CD4-positive, alpha-beta memory T cell (primary cell): ENCODE measurements at regions not wholly inside any gene's neighbourhood (a gene's known extent, or its start where the extent isn't known, plus 50 kb on each side); places are given as distances from the start of the nearest gene placed in this dataset.
A peak's percentile ranks its signal among the peaks of the same experiment; 100 is the strongest.
"Not testable (repeated sequence)": the region's sequence is repeated elsewhere in the genome, so short reads cannot be mapped to it uniquely, and the experiment has no call there.

Experiments
- CTCF ChIA-PET: fragments of 350-600 bp; sonication (Branson Sonifier 250); formaldehyde crosslinking; loops from one replicate; lab custom pipeline; 2021; ENCODE audit warnings: inconsistent platforms; ENCODE audit not compliant: partially characterized antibody; lab: Charles Lee
- POLR2A ChIA-PET: fragments of 350-600 bp; sonication (Branson Sonifier 250); formaldehyde crosslinking; loops from one replicate; lab custom pipeline; 2021; ENCODE audit not compliant: partially characterized antibody; lab: Charles Lee
- DNase-seq, 5 donors: peaks; one replicate each; pipeline versions ENCODE4 v3.0.0 to v3.0.0-alpha.2; 2020 to 2022; ENCODE audit warnings: mixed read lengths in 1 of 5
- H3K27ac ChIP-seq: one replicate; pipeline ENCODE4 v1.7.0; 2013; ENCODE audit warnings: low read depth, low read length
- H3K27me3 ChIP-seq: 2 replicates; pipeline ENCODE4 v1.7.0; 2013; ENCODE audit warnings: mild to moderate bottlenecking, low read length, moderate library complexity; ENCODE audit not compliant: insufficient read depth
- H3K36me3 ChIP-seq: 2 replicates; pipeline ENCODE4 v1.7.0; 2013; ENCODE audit warnings: mild to moderate bottlenecking, low read length, moderate library complexity; ENCODE audit not compliant: insufficient read depth
- H3K4me1 ChIP-seq: 2 replicates; pipeline ENCODE4 v1.7.0; 2013; ENCODE audit warnings: mild to moderate bottlenecking, low read length, moderate library complexity; ENCODE audit not compliant: insufficient read depth
- H3K4me3 ChIP-seq, 2 donors: one replicate each; pipeline ENCODE4 v1.7.0; 2013; ENCODE audit warnings: low read length in 2 of 2, mild to moderate bottlenecking in 1 of 2
- H3K9me3 ChIP-seq, 2 donors: one replicate each; pipeline ENCODE4 v1.7.0; 2013; ENCODE audit warnings: low read length in 2 of 2, control low read depth in 1 of 2; ENCODE audit not compliant: control insufficient read depth in 1 of 2
- H3K27ac Mint-ChIP-seq, 7 donors: one replicate each; pipeline ENCODE4 v1.8.0; 2020 to 2021; ENCODE audit warnings: mixed read lengths in 7 of 7, mild to moderate bottlenecking in 6 of 7, inconsistent platforms in 3 of 7, moderate library complexity in 3 of 7
- H3K27me3 Mint-ChIP-seq, 2 donors: one replicate each; pipeline ENCODE4 v1.8.0; 2020 to 2021; ENCODE audit warnings: mixed read lengths in 2 of 2
- H3K36me3 Mint-ChIP-seq, 2 donors: one replicate each; pipeline ENCODE4 v1.8.0; 2020 to 2021; ENCODE audit warnings: mixed read lengths in 2 of 2, inconsistent platforms in 1 of 2, mild to moderate bottlenecking in 1 of 2
- H3K4me1 Mint-ChIP-seq, 4 donors: one replicate each; pipeline ENCODE4 v1.8.0; 2020 to 2021; ENCODE audit warnings: mixed read lengths in 4 of 4, mild to moderate bottlenecking in 1 of 4
- H3K4me3 Mint-ChIP-seq, 8 donors: one replicate each; pipeline ENCODE4 v1.8.0; 2020 to 2021; ENCODE audit warnings: mixed read lengths in 8 of 8, mild to moderate bottlenecking in 7 of 8, moderate library complexity in 6 of 8, inconsistent platforms in 3 of 8
- H3K9me3 Mint-ChIP-seq, 8 donors: one replicate each; pipeline ENCODE4 v1.8.0; 2020 to 2021; ENCODE audit warnings: mixed read lengths in 8 of 8, mild to moderate bottlenecking in 5 of 8, inconsistent platforms in 3 of 8, moderate library complexity in 1 of 8
- intact Hi-C: fragments of 100-400 bp; cut with micrococcal nuclease; formaldehyde crosslinking; loops from one replicate; pipeline ENCODE4 v1.15.1; 2023

DNA sequence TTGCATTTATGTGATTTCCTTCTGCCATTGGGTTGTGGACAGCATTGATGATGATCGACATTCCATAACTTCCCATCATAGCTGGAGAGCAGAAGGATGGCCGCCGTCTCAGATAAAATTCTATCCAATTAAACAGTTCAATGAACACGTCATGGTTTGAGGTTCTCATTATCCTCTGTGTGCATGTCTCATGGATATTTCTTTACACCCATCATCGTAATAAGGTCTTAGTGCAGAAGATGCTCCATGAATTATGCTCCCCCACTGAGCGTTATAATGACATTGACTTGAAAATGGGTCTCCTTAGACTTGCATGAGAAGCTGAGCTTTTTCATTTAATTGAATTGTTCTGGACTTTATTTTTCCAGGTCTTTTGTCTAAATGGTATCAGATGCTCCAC is 92.1 kb downstream of the TRIM42 start:
- H3K9me3 Mint-ChIP-seq: peaks cover 0 to 8% (median 4%) of the 10 kb centered on the region in 8 donors
- no peaks in the 10 kb centered on the region for H3K4me1 Mint-ChIP-seq
- H3K27me3 Mint-ChIP-seq: peaks cover 2% of the 10 kb centered on the region in 2 donors
- H3K27ac Mint-ChIP-seq: no peak overlapping the region
- no peak overlapping the region for H3K4me3 Mint-ChIP-seq
- H3K36me3 Mint-ChIP-seq: no peaks in the 10 kb centered on the region
- no peaks in the 10 kb centered on the region for H3K4me1 ChIP-seq
- H3K27ac ChIP-seq: no peak overlapping the region
- intact Hi-C loops: no loop called here
- ChIA-PET POLR2A (no interaction called here), CTCF (no interaction called here)
- no peaks in the 10 kb centered on the region for H3K36me3 ChIP-seq
- no peaks in the 10 kb centered on the region for H3K9me3 ChIP-seq
- no peak for DNase-seq
- no peaks in the 10 kb centered on the region for H3K27me3 ChIP-seq
- H3K4me3 ChIP-seq: no peak overlapping the region

GRCh38 chr3:140770977-140771667 is 93.3 kb downstream of the TRIM42 start:
- no peaks in the 10 kb centered on the region for H3K4me1 ChIP-seq
- Mint-ChIP-seq H3K27me3 (peaks cover 0 to 2% of the 10 kb centered on the region in 2 donors), H3K4me1 (no peaks in the 10 kb centered on the region), H3K4me3 (no peak overlapping the region), H3K36me3 (no peaks in the 10 kb centered on the region), H3K27ac (no peak overlapping the region), H3K9me3 (peaks cover 0 to 11% (median 4%) of the 10 kb centered on the region in 8 donors)
- POLR2A ChIA-PET: no interaction called here
- H3K4me3 ChIP-seq: no peak overlapping the region
- H3K9me3 ChIP-seq: no peaks in the 10 kb centered on the region
- no peak for DNase-seq
- CTCF ChIA-PET: no interaction called here
- no peaks in the 10 kb centered on the region for H3K36me3 ChIP-seq
- H3K27ac ChIP-seq: no peak overlapping the region
- intact Hi-C loops: no loop called here
- H3K27me3 ChIP-seq: no peaks in the 10 kb centered on the region

GRCh38 chr3:140777631-140778233 is 99.9 kb downstream of the TRIM42 start:
- H3K4me1 ChIP-seq: no peaks in the 10 kb centered on the region
- intact Hi-C loops: no loop called here
- CTCF ChIA-PET: no interaction called here
- Mint-ChIP-seq H3K4me1 (no peaks in the 10 kb centered on the region), H3K27ac (no peak overlapping the region), H3K9me3 (peaks cover 0 to 25% (median 9%) of the 10 kb centered on the region in 8 donors), H3K4me3 (no peak overlapping the region), H3K36me3 (no peaks in the 10 kb centered on the region), H3K27me3 (peaks cover 1 to 4% of the 10 kb centered on the region in 2 donors)
- H3K27ac ChIP-seq: no peak overlapping the region
- DNase-seq: no peak
- H3K27me3 ChIP-seq: no peaks in the 10 kb centered on the region
- no peak overlapping the region for H3K4me3 ChIP-seq
- POLR2A ChIA-PET: no interaction called here
- no peaks in the 10 kb centered on the region for H3K36me3 ChIP-seq
- H3K9me3 ChIP-seq: peaks cover 0 to 2% of the 10 kb centered on the region in 2 donors

GRCh38 chr3:140791368-140791767 is 113.5 kb downstream of the TRIM42 start:
- Mint-ChIP-seq H3K36me3 (peaks cover 0 to 3% of the 10 kb centered on the region in 2 donors), H3K27ac (peak overlapping the region in 1 of 7 donors; percentile 17), H3K4me3 (no peak overlapping the region), H3K27me3 (no peaks in the 10 kb centered on the region), H3K9me3 (peaks cover 0 to 30% (median 20%) of the 10 kb centered on the region in 8 donors), H3K4me1 (no peaks in the 10 kb centered on the region)
- no peaks in the 10 kb centered on the region for H3K27me3 ChIP-seq
- no peaks in the 10 kb centered on the region for H3K4me1 ChIP-seq
- intact Hi-C loops: no loop called here
- H3K36me3 ChIP-seq: no peaks in the 10 kb centered on the region
- no peak overlapping the region for H3K27ac ChIP-seq
- ChIA-PET POLR2A (no interaction called here), CTCF (no interaction called here)
- no peak overlapping the region for H3K4me3 ChIP-seq
- DNase-seq: no peak
- H3K9me3 ChIP-seq: no peaks in the 10 kb centered on the region

GRCh38 chr3:140794507-140794906 is 116.6 kb downstream of the TRIM42 start:
- CTCF ChIA-PET: no interaction called here
- H3K27ac Mint-ChIP-seq: no peak overlapping the region
- H3K36me3 Mint-ChIP-seq: peaks cover 0 to 3% of the 10 kb centered on the region in 2 donors
- H3K4me3 Mint-ChIP-seq: no peak overlapping the region
- no peaks in the 10 kb centered on the region for H3K9me3 ChIP-seq
- H3K27ac ChIP-seq: no peak overlapping the region
- H3K27me3 Mint-ChIP-seq: no peaks in the 10 kb centered on the region
- H3K4me3 ChIP-seq: no peak overlapping the region
- H3K36me3 ChIP-seq: no peaks in the 10 kb centered on the region
- no peaks in the 10 kb centered on the region for H3K27me3 ChIP-seq
- intact Hi-C loops: no loop called here
- H3K4me1 ChIP-seq: no peaks in the 10 kb centered on the region
- no peaks in the 10 kb centered on the region for H3K4me1 Mint-ChIP-seq
- no peak for DNase-seq
- peaks cover 6 to 32% (median 24%) of the 10 kb centered on the region in 8 donors for H3K9me3 Mint-ChIP-seq
- POLR2A ChIA-PET: no interaction called here

- H3K27ac Mint-ChIP-seq, DNase-seq, H3K27me3 Mint-ChIP-seq, H3K27me3 ChIP-seq, H3K36me3 ChIP-seq, H3K9me3 ChIP-seq, H3K4me3 ChIP-seq, H3K27ac ChIP-seq, POLR2A ChIA-PET, H3K4me3 Mint-ChIP-seq, H3K4me1 Mint-ChIP-seq, H3K4me1 ChIP-seq, intact Hi-C loops, CTCF ChIA-PET, H3K36me3 Mint-ChIP-seq: not testable (repeated sequence)
- peaks cover 4 to 41% (median 27%) of the 10 kb centered on the region in 8 donors for H3K9me3 Mint-ChIP-seq
Measured at GRCh38 chr3:140802898-140803297, 125.0 kb downstream of the TRIM42 start.

DNA sequence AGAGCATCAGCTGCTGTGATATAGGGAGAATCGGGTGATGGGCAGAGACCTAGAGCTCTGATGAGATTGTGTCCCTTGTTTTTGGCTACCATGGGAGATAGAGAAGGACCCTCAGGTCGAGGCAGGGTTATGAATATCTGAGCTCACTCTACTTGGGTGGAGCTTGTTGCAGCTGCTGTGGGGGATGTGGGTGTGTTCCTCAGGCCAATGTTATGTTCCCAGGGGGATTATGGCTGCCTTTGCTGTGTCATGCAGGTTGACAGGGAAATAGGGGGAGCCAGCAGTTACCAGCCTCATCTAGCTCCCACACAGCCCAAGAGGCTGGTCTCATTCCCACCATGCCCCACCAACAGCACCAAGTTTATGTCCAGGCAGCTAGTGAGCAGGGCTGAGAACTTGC is 131.5 kb downstream of the TRIM42 start:
- Histone ChIP-seq H3K9me3 (no peaks in the 10 kb centered on the region), H3K36me3 (no peaks in the 10 kb centered on the region), H3K27me3 (no peaks in the 10 kb centered on the region), H3K27ac (no peak overlapping the region), H3K4me3 (no peak overlapping the region), H3K4me1 (no peaks in the 10 kb centered on the region)
- Mint-ChIP-seq H3K9me3 (peaks cover 0 to 34% (median 9%) of the 10 kb centered on the region in 8 donors), H3K4me1 (no peaks in the 10 kb centered on the region), H3K27me3 (peaks cover 0 to 10% of the 10 kb centered on the region in 2 donors), H3K36me3 (no peaks in the 10 kb centered on the region), H3K4me3 (no peak overlapping the region), H3K27ac (no peak overlapping the region)
- POLR2A ChIA-PET: no interaction called here
- CTCF ChIA-PET: no interaction called here
- DNase-seq: no peak
- intact Hi-C loops: no loop called here
